ENCODE measurements at regions not wholly inside any gene's neighbourhood (a gene's known extent, or its start where the extent isn't known, plus 50 kb on each side); places are given as distances from the start of the nearest gene placed in this dataset.

DNA sequence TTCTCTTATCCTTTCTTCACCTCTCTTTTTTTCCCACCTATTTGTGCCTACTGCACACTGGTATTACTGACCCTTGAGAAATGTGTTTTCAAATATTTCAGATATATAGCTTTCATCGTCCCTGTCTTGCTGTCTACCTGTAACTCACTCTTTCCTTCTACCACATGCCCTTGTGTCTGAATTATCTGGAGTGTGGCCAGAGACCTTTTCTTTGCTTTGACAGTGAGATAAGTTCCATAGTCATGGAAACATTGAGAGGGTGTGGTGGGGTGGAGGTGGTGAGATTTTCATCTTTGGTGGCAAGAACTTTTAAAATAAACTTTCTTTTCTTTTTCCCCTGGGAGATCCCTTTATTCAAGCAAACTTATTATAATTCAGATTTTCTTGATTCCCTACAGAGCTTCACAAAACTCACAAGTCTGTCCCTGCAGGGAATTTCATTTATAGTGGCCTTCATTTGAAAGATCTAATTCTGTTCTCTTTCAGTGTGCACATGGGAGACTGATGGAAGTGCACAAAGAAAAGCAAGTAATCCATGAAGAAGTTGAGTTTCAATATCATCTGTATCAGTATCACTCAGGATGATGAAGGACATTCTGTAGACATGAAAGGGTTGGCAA lies 95.7 kb downstream of the SH2D1A start:
- no CpG with 5 or more reads among the region's 1 CpG for WGBS (ENCODE audit: extremely low coverage, insufficient read length, low lambda C conversion rate)
- Histone ChIP-seq H3K27ac (ENCODE audit: insufficient read length, low read depth, low read length) (no peak overlapping the region), H2BK120ac (ENCODE audit: low read depth, low read length, poor library complexity, severe bottlenecking) (no peak overlapping the region), H3K4ac (ENCODE audit: low read depth, low read length) (no peak overlapping the region), H3T11ph (ENCODE audit: low read length) (no peak overlapping the region), H3K4me1 (ENCODE audit: insufficient read depth, low read length) (peaks cover 5% of the 10 kb centered on the region), H4K91ac (ENCODE audit: insufficient read length, low read depth, low read length) (no peak overlapping the region), H3K14ac (ENCODE audit: insufficient read depth, low read length) (no peak overlapping the region), H3K23ac (ENCODE audit: insufficient read length, low read depth, low read length) (no peak overlapping the region), H2BK5ac (ENCODE audit: insufficient read length, low read length) (no peak overlapping the region), H3K27me3 (ENCODE audit: insufficient read depth, low read length) (no peaks in the 10 kb centered on the region), H2BK12ac (ENCODE audit: insufficient read length, low read depth, low read length) (no peak overlapping the region), H4K20me1 (ENCODE audit: control insufficient read depth, insufficient read depth, insufficient read length) (no peaks in the 10 kb centered on the region), H3K79me1 (ENCODE audit: insufficient read depth, low read depth, low read length, poor library complexity, severe bottlenecking) (no peaks in the 10 kb centered on the region), H2BK20ac (ENCODE audit: low read depth, low read length, poor library complexity, severe bottlenecking) (no peak overlapping the region), H3K79me2 (ENCODE audit: insufficient read depth, low read length) (no peaks in the 10 kb centered on the region), H3K9me3 (ENCODE audit: control insufficient read depth, low read depth, low read length) (no peaks in the 10 kb centered on the region), H2BK15ac (ENCODE audit: low read depth, low read length) (no peak overlapping the region), H2AK5ac (ENCODE audit: insufficient read length, low read length) (no peak overlapping the region), H3K56ac (ENCODE audit: insufficient read length, low read depth, low read length) (no peak overlapping the region), H3K4me2 (ENCODE audit: insufficient read depth, insufficient read length, low read length) (no peak overlapping the region), H2AFZ (ENCODE audit: low read length) (no peak overlapping the region), H3K23me2 (ENCODE audit: insufficient read length, low read depth, low read length, poor library complexity, severe bottlenecking) (no peaks in the 10 kb centered on the region), H4K8ac (replicated peaks; ENCODE audit: insufficient read length, low read depth, low read length) (no peak overlapping the region), H3K18ac (ENCODE audit: insufficient read length, low read depth, low read length) (no peak overlapping the region), H4K5ac (ENCODE audit: insufficient read length, low read depth, low read length) (no peak overlapping the region), H3K9ac (ENCODE audit: extremely low read depth, insufficient read length, low read length) (no peak overlapping the region)
- peak overlapping the region in 2 of 3 experiments; percentile 8 to 10; a peak in 1 of 7 replicates for H3K27ac Mint-ChIP-seq
- no peaks in the 10 kb centered on the region for H3K9me3 Mint-ChIP-seq
- TF ChIP-seq, protein P1, sequence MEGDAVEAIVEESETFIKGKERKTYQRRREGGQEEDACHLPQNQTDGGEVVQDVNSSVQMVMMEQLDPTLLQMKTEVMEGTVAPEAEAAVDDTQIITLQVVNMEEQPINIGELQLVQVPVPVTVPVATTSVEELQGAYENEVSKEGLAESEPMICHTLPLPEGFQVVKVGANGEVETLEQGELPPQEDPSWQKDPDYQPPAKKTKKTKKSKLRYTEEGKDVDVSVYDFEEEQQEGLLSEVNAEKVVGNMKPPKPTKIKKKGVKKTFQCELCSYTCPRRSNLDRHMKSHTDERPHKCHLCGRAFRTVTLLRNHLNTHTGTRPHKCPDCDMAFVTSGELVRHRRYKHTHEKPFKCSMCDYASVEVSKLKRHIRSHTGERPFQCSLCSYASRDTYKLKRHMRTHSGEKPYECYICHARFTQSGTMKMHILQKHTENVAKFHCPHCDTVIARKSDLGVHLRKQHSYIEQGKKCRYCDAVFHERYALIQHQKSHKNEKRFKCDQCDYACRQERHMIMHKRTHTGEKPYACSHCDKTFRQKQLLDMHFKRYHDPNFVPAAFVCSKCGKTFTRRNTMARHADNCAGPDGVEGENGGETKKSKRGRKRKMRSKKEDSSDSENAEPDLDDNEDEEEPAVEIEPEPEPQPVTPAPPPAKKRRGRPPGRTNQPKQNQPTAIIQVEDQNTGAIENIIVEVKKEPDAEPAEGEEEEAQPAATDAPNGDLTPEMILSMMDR (conservative IDR thresholded peaks at IDR 0.05) = no peak
- peaks cover 7 to 8% of the 10 kb centered on the region in 2 experiments for H3K4me1 Mint-ChIP-seq
- no peaks in the 10 kb centered on the region for H3K27me3 Mint-ChIP-seq (ENCODE audit: low read depth)
- H3K4me3 Mint-ChIP-seq = no peak overlapping the region
- no peaks in the 10 kb centered on the region for H3K36me3 Mint-ChIP-seq (ENCODE audit: insufficient read depth in 1 of 3, low read depth in 3 of 3)
- DNase-seq = no peak
